ENCODE measurements at regions not wholly inside any gene's neighbourhood (a gene's known extent, or its start where the extent isn't known, plus 50 kb on each side); places are given as distances from the start of the nearest gene placed in this dataset.

DNA sequence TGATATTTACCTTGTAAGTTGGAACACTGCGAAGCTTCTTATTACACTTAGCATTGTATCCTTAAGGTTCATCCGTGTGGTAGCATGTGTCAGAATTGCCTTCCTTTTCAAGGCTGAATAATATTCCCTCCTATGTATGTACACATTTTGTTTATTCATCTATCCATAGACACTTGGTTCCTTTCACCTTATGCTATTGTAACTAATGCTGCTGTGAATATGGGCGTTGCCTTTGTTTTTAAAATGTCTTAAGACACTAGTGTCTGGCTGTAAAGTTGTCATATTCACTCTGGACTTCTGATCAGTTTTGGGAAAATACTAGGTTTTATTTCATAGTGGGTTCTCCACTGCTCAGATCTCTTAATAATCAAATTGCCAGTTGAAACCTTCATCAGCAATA is 383.3 kb upstream of the PRR16 start:
- DNase-seq (ENCODE audit: low read depth in 2 of 2), result no peak
- no peaks in the 10 kb centered on the region for H3K79me2 ChIP-seq (ENCODE audit: control insufficient read depth, insufficient read depth, low read length)
- TF ChIP-seq CTCF (conservative IDR thresholded peaks at IDR 0.05 in 1 of 2, IDR thresholded peaks at IDR 0.05 in 1 of 2; ENCODE audit: low read depth in 1 of 2, low read length in 2 of 2) (no peak), EZH2 (IDR thresholded peaks at IDR 0.05; ENCODE audit: low read length, missing control alignments) (no peak)
- no peaks in the 10 kb centered on the region for H3K27me3 ChIP-seq (ENCODE audit: control insufficient read depth, insufficient read depth, low read length)
- H3K4me3 ChIP-seq (replicated peaks in 1 of 4; ENCODE audit: control extremely low read depth in 1 of 4, insufficient read depth in 1 of 4, low read depth in 3 of 4, low read length in 4 of 4), result no peak overlapping the region
- no peaks in the 10 kb centered on the region for H3K9me3 ChIP-seq (ENCODE audit: control insufficient read depth, insufficient read depth, low read depth, low read length)
- no peaks in the 10 kb centered on the region for H3K36me3 ChIP-seq (ENCODE audit: control insufficient read depth, insufficient read depth, low read length)
- H4K20me1 ChIP-seq (ENCODE audit: control insufficient read depth, extremely low read depth, insufficient read depth, low read length), result no peaks in the 10 kb centered on the region
- no peak overlapping the region for H3K4me2 ChIP-seq (ENCODE audit: extremely low read depth, insufficient read depth, low read length)
- no peak overlapping the region for H3K9ac ChIP-seq (ENCODE audit: insufficient read depth, low read length)
- H2AFZ ChIP-seq (ENCODE audit: low read length), result no peak overlapping the region
- H3K4me1 ChIP-seq (ENCODE audit: control insufficient read depth, extremely low read depth, insufficient read depth, low read length), result no peaks in the 10 kb centered on the region
- no peak overlapping the region for H3K27ac ChIP-seq (ENCODE audit: insufficient read depth, low read length)

GRCh38 chr5:120082316-120083068 is 381.6 kb upstream of the PRR16 start:
- no peaks in the 10 kb centered on the region for H3K36me3 ChIP-seq (ENCODE audit: control insufficient read depth, insufficient read depth, low read length)
- TF ChIP-seq EZH2 (IDR thresholded peaks at IDR 0.05; ENCODE audit: low read length, missing control alignments) (no peak), CTCF (conservative IDR thresholded peaks at IDR 0.05 in 1 of 2, IDR thresholded peaks at IDR 0.05 in 1 of 2; ENCODE audit: low read depth in 1 of 2, low read length in 2 of 2) (peak; percentile 19 to 22)

GRCh38 chr5:120083851-120084542 is 380.1 kb upstream of the PRR16 start:
- Histone ChIP-seq H3K9ac (ENCODE audit: insufficient read depth, low read length) (no peak overlapping the region), H3K4me2 (ENCODE audit: extremely low read depth, insufficient read depth, low read length) (no peak overlapping the region), H3K27me3 (ENCODE audit: control insufficient read depth, insufficient read depth, low read length) (no peaks in the 10 kb centered on the region), H3K4me3 (replicated peaks in 1 of 4; ENCODE audit: control extremely low read depth in 1 of 4, insufficient read depth in 1 of 4, low read depth in 3 of 4, low read length in 4 of 4) (no peak overlapping the region), H3K36me3 (ENCODE audit: control insufficient read depth, insufficient read depth, low read length) (no peaks in the 10 kb centered on the region), H3K4me1 (ENCODE audit: control insufficient read depth, extremely low read depth, insufficient read depth, low read length) (no peaks in the 10 kb centered on the region), H3K79me2 (ENCODE audit: control insufficient read depth, insufficient read depth, low read length) (no peaks in the 10 kb centered on the region), H3K9me3 (ENCODE audit: control insufficient read depth, insufficient read depth, low read depth, low read length) (no peaks in the 10 kb centered on the region), H3K27ac (ENCODE audit: insufficient read depth, low read length) (no peak overlapping the region), H2AFZ (ENCODE audit: low read length) (no peak overlapping the region), H4K20me1 (ENCODE audit: control insufficient read depth, extremely low read depth, insufficient read depth, low read length) (no peaks in the 10 kb centered on the region)
- TF ChIP-seq CTCF (conservative IDR thresholded peaks at IDR 0.05 in 1 of 2, IDR thresholded peaks at IDR 0.05 in 1 of 2; ENCODE audit: low read depth in 1 of 2, low read length in 2 of 2) (no peak), EZH2 (IDR thresholded peaks at IDR 0.05; ENCODE audit: low read length, missing control alignments) (no peak)
- DNase-seq (ENCODE audit: low read depth in 2 of 2), result no peak

More at GRCh38 chr5:120082316-120083068, 381.6 kb upstream of the PRR16 start:
- Histone ChIP-seq H4K20me1 (ENCODE audit: control insufficient read depth, extremely low read depth, insufficient read depth, low read length) (no peaks in the 10 kb centered on the region), H3K9me3 (ENCODE audit: control insufficient read depth, insufficient read depth, low read depth, low read length) (no peaks in the 10 kb centered on the region), H2AFZ (ENCODE audit: low read length) (no peak overlapping the region), H3K9ac (ENCODE audit: insufficient read depth, low read length) (no peak overlapping the region), H3K4me1 (ENCODE audit: control insufficient read depth, extremely low read depth, insufficient read depth, low read length) (no peaks in the 10 kb centered on the region), H3K4me2 (ENCODE audit: extremely low read depth, insufficient read depth, low read length) (no peak overlapping the region), H3K27me3 (ENCODE audit: control insufficient read depth, insufficient read depth, low read length) (no peaks in the 10 kb centered on the region), H3K27ac (ENCODE audit: insufficient read depth, low read length) (no peak overlapping the region), H3K4me3 (replicated peaks in 1 of 4; ENCODE audit: control extremely low read depth in 1 of 4, insufficient read depth in 1 of 4, low read depth in 3 of 4, low read length in 4 of 4) (no peak overlapping the region), H3K79me2 (ENCODE audit: control insufficient read depth, insufficient read depth, low read length) (no peaks in the 10 kb centered on the region)
- no peak for DNase-seq (ENCODE audit: low read depth in 2 of 2)
